K562 (cell line): ENCODE measurements at regions not wholly inside any gene's neighbourhood (a gene's known extent, or its start where the extent isn't known, plus 50 kb on each side); places are given as distances from the start of the nearest gene placed in this dataset.

ENCODE experiments used
- ATAC-seq: fragments of 200-7000 bp; cut with Tn5 transposase; 3 replicates; pipeline ENCODE4 v1.9.1; 2020; ENCODE audit warnings: moderate library complexity
- BruUV-seq: library from RNA; stranded (reverse); fragments of 400-500 nt; replicated peaks from 2 replicates; lab custom pipeline; 2021; lab: Mats Ljungman, UMichigan
- CTCF ChIA-PET: fragments of 300-600 bp; formaldehyde crosslinking; extraction: SDS; loops from one replicate; lab custom pipeline; 2021; ENCODE audit warnings: low intra/inter-chr PET ratio; lab: Yijun Ruan, JAX
- POLR2A ChIA-PET: fragments of 300-600, 350-650 bp; sonication (Branson Sonifier 250); formaldehyde crosslinking; extraction: SDS; loops from one replicate; lab custom pipeline; 2021; ENCODE audit warnings: antibody characterized with exemption, inconsistent platforms; lab: Yijun Ruan, JAX
- DNase-seq, 4 experiments: peaks; one replicate each; pipeline versions ENCODE4 v3.0.0 to v3.0.0-alpha.2; 2011 to 2018; ENCODE audit warnings: low spot score in 3 of 4, mixed read lengths in 3 of 4; ENCODE audit errors: extremely low read depth in 1 of 4
- FAIRE-seq: peaks from 2 replicates; lab custom pipeline; 2011; peaks lifted over from hg19 to GRCh38; lab: Jason Lieb, UNC
- H2AFZ ChIP-seq: 2 replicates; pipeline ENCODE4 v1.6.0; 2011; ENCODE audit warnings: low read depth, low read length, control low read depth, inconsistent platforms
- H3K27ac ChIP-seq: fragments of 200-600 bp; 3 replicates; pipeline ENCODE4 v1.8.0; 2011; ENCODE audit warnings: low read depth, mild to moderate bottlenecking, control low read depth, inconsistent platforms, low read length, moderate library complexity, mixed read lengths; ENCODE audit errors: extremely low read depth
- H3K27me3 ChIP-seq, 2 experiments: fragments of 300-600 bp in 1 of 2; 2 replicates in 1 of 2; 3 replicates in 1 of 2; pipeline versions ENCODE4 v1.6.0 to v1.8.0; 2011; ENCODE audit warnings: inconsistent platforms in 2 of 2, low read length in 2 of 2, mild to moderate bottlenecking in 1 of 2, mixed read lengths in 1 of 2, moderate library complexity in 1 of 2; ENCODE audit not compliant: control insufficient read depth in 2 of 2, insufficient read depth in 2 of 2
- H3K36me3 ChIP-seq: fragments of 300-600 bp; 3 replicates; pipeline ENCODE4 v1.8.0; 2011; ENCODE audit warnings: mild to moderate bottlenecking, low read length, inconsistent platforms; ENCODE audit not compliant: control insufficient read depth, insufficient read depth
- H3K4me1 ChIP-seq, 2 experiments: fragments of 200-600 bp in 1 of 2; replicated peaks in 1 of 2; 2 replicates in 1 of 2; 3 replicates in 1 of 2; pipeline versions ENCODE4 v1.5.1 to v1.8.0; 2011; ENCODE audit warnings: inconsistent platforms in 2 of 2, low read length in 2 of 2, mild to moderate bottlenecking in 1 of 2, mixed read lengths in 1 of 2, moderate library complexity in 1 of 2; ENCODE audit not compliant: control insufficient read depth in 2 of 2, insufficient read depth in 2 of 2
- H3K4me2 ChIP-seq: 2 replicates; pipeline ENCODE4 v1.6.1; 2011; ENCODE audit warnings: low read length, control low read depth, inconsistent platforms, mixed read lengths; ENCODE audit not compliant: insufficient read depth
- H3K4me3 ChIP-seq: fragments of 200-600 bp; sonication (generic), shearing (Covaris generic); 2 replicates; pipeline ENCODE4 v1.5.1; 2016; ENCODE audit warnings: control low read depth, inconsistent platforms
- H3K79me2 ChIP-seq: fragments of 200-600 bp; 3 replicates; pipeline ENCODE4 v1.8.0; 2011; ENCODE audit warnings: low read length, inconsistent platforms; ENCODE audit not compliant: control insufficient read depth, insufficient read depth
- H3K9ac ChIP-seq, 2 experiments: 2 replicates each; pipeline versions ENCODE4 v1.6.0 to v1.6.1; 2011; ENCODE audit warnings: low read depth in 2 of 2, low read length in 2 of 2, control low read depth in 1 of 2, inconsistent platforms in 1 of 2, mild to moderate bottlenecking in 1 of 2, mixed read lengths in 1 of 2; ENCODE audit not compliant: insufficient read depth in 1 of 2
- H3K9me1 ChIP-seq: one replicate; pipeline ENCODE4 v1.6.0; 2011; ENCODE audit warnings: inconsistent platforms, mild to moderate bottlenecking, low read length, moderate library complexity; ENCODE audit not compliant: control insufficient read depth, insufficient read depth
- H3K9me3 ChIP-seq: replicated peaks from 2 replicates; pipeline ENCODE4 v1.5.1; 2011; ENCODE audit warnings: low read depth, low read length, inconsistent platforms; ENCODE audit not compliant: control insufficient read depth, insufficient read depth
- H4K20me1 ChIP-seq: replicated peaks from 2 replicates; pipeline ENCODE4 v1.6.1; 2011; ENCODE audit warnings: low read length, inconsistent platforms, mixed read lengths; ENCODE audit not compliant: control insufficient read depth, insufficient read depth
- CC2D1A ChIP-seq: fragments of 450-650 bp; IDR thresholded peaks from 2 replicates; pipeline ENCODE4 v1.6.1; 2017; ENCODE audit warnings: mild to moderate bottlenecking
- ETS2 ChIP-seq: IDR thresholded peaks from 2 replicates; pipeline ENCODE4 v1.6.1; 2016; ENCODE audit warnings: borderline replicate concordance, missing genetic modification characterization, mild to moderate bottlenecking, moderate library complexity, missing compliant biosample characterization; ENCODE audit not compliant: poor library complexity, severe bottlenecking
- LARP7 ChIP-seq: fragments of 450-650 bp; IDR thresholded peaks from 2 replicates; pipeline ENCODE4 v1.6.1; 2016
- MCM5 ChIP-seq: fragments of 450-650 bp; IDR thresholded peaks from 2 replicates; pipeline ENCODE4 v1.6.1; 2016; ENCODE audit warnings: low read depth
- RAD51 ChIP-seq: fragments of 450-650 bp; IDR thresholded peaks from 2 replicates; pipeline ENCODE4 v1.7.1; 2016; ENCODE audit warnings: low read depth, mild to moderate bottlenecking, borderline replicate concordance
- ZNF274 ChIP-seq: IDR thresholded peaks from 2 replicates; pipeline ENCODE4 v1.6.1; 2011; ENCODE audit warnings: low read depth, mild to moderate bottlenecking, low read length, moderate library complexity, borderline replicate concordance
- WGBS: fragments of 100-300 bp; shearing (Covaris generic); methylation state at CpG from one replicate; pipeline ENCODE4 v1.1.6; 2016; ENCODE audit warnings: low coverage, mixed read lengths; ENCODE audit not compliant: insufficient coverage; ENCODE audit errors: missing lambda C conversion rate; 5-methylcytosine and 5-hydroxymethylcytosine counted together
- in situ Hi-C: fragments of 300-500 bp; cut with MboI; formaldehyde crosslinking; loops from 4 replicates; pipeline ENCODE4 v1.15.0; 2018; ENCODE audit warnings: inconsistent platforms, mixed read lengths
- intact Hi-C: fragments of 100-400 bp; cut with micrococcal nuclease; formaldehyde crosslinking; loops from 2 replicates; pipeline ENCODE4 v1.14.2; 2022

DNA sequence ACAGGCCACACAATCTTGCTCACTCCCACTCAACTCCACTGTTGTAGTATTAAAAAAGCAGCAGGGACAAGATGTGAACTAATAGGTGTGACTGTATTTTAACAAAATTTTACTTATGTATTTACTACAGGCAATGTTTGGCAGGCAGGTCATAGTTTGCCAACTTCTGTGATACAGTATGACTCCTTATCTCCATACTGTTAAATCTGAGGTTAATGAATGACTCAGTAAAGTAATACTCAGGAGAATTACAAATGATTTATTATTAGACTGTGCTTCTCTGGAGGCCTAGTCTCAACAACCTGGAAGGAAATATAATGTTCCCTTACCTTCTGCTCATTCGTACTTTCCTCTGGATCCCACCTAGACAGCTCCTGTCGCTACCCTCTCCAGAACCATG lies 258.6 kb upstream of the KCNMB2 start:
- no peaks in the 10 kb centered on the region for H3K36me3 ChIP-seq
- H4K20me1 ChIP-seq = no peaks in the 10 kb centered on the region
- no peaks in the 10 kb centered on the region for H3K27me3 ChIP-seq
- H3K9me1 ChIP-seq = no peaks in the 10 kb centered on the region
- ChIA-PET CTCF (no interaction called here), POLR2A (no interaction called here)
- intact Hi-C loops (no loop called here), in situ Hi-C loops (no loop called here)
- H3K27ac ChIP-seq = no peak overlapping the region
- ATAC-seq (no peak), FAIRE-seq (no peak), DNase-seq (no peak)
- H3K9me3 ChIP-seq = no peaks in the 10 kb centered on the region; the same call in 1 of the 2 replicates
- 51% methylated on average over 2 of the region's 2 CpGs for WGBS
- H3K79me2 ChIP-seq = no peaks in the 10 kb centered on the region
- H3K4me3 ChIP-seq = no peak overlapping the region
- TF ChIP-seq ZNF274 (peak; percentile 67; the same call in 1 of the 2 replicates), ETS2 (tag) (no peak)
- TF ChIP-seq, all 486 proteins: peak for 1
- no TSS peak for BruUV-seq
- no peak overlapping the region for H3K4me2 ChIP-seq
- H3K4me1 ChIP-seq = no peaks in the 10 kb centered on the region
- no peak overlapping the region for H3K9ac ChIP-seq
- H2AFZ ChIP-seq = no peak overlapping the region

DNA sequence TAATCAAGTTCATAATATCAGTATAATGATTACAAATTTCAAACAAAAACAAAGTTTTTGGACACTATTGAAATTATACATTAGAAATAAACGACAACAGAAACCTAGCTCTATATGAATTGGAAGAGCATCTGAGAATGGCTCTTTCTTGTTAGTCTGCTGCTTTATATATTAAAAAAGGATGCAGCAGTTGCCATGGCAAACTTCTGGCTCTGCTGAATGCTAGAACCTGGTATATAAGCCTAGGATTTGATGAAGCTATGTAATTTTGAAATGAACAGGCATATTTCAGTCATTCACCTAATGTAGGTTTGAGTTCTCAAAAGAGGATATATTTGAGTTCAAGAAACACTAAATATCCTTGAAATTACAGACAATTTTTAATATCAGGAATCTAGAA lies 252.7 kb upstream of the KCNMB2 start:
- Histone ChIP-seq H4K20me1 (no peaks in the 10 kb centered on the region), H3K9me1 (no peaks in the 10 kb centered on the region), H3K27me3 (no peaks in the 10 kb centered on the region), H3K4me1 (no peaks in the 10 kb centered on the region), H3K4me2 (no peak overlapping the region), H3K27ac (no peak overlapping the region), H3K9me3 (no peaks in the 10 kb centered on the region; the same call in 1 of the 2 replicates), H3K36me3 (no peaks in the 10 kb centered on the region), H3K9ac (no peak overlapping the region), H2AFZ (no peak overlapping the region), H3K4me3 (no peak overlapping the region), H3K79me2 (no peaks in the 10 kb centered on the region)
- TF ChIP-seq MCM5 (no peak), RAD51 (no peak), CC2D1A (no peak), LARP7 (no peak)
- ChIA-PET POLR2A (no interaction called here), CTCF (no interaction called here)
- in situ Hi-C loops = no loop called here
- FAIRE-seq (no peak), DNase-seq (no peak), ATAC-seq (no peak)
- intact Hi-C loops = no loop called here
- BruUV-seq = no TSS peak
- 0% methylated on average over 1 of the region's 1 CpG for WGBS
